HG02885 (cell line): ENCODE measurements at regions not wholly inside any gene's neighbourhood (a gene's known extent, or its start where the extent isn't known, plus 50 kb on each side); places are given as distances from the start of the nearest gene placed in this dataset.

Experiments
- ATAC-seq: cut with Tn5 transposase; IDR thresholded peaks from one replicate; pipeline ENCODE4 v1.9.1; 2021; ENCODE audit warnings: mild to moderate bottlenecking; ENCODE audit not compliant: unreplicated experiment, poor library complexity

DNA sequence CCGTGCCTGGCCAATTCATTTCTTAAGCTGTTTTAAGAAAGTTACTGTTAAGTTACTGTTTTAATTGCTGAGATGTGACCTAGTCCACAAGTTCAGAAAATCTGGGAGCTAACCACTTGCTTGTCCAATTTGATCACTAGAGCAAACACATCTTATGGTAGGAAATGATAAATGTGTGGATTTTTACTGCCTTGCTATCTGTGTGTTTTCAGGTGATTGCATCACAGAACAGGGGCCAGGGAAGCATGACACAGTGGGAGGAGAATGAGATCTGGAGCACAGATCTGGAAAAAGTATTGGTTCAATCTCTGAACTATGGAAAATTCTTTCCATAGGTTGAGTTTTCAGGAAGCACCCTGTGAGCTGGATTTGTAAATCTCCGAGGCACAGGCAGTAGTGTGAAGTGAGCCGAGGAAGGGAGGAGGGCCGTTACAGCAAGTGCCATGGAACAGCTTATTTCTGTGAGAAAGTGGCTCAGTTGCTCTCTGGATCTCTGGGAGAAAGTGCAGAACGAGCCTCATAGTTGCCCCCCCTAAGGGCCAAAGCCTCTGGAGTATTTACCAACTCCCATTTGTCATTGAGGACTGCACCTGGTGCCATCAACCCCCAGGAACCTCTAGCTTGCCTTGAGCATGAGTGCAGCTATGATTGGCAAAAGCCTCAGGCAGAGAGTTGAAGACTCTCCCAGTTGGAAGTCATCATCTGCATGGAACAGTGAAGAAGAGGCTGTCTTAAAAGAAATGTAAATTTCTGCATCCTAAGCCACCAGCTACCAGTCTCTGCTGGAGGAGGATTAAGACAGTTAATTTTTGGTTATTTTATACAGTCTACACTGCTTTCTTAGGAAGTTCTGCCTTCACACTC is 161.8 kb upstream of the CLINT1 start:
- no peak for ATAC-seq

DNA sequence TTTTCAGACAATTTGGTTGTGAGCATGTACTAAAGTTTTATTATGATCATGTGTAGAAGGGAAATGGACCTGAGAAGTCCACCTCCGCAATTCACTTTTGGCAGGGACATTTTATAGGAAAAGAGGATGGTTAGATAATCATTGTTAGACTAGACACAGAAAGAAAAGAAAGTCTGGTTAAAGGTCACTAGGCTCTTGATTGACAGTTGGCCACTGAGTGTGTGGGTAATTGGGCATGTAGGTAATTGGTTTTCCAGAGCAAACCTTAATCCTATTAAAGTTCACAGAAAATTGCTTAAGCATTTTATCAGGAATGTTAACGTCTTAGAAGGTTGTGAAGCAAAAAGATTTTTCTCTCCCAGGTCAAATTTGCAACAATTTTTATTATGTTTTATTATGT is 158.5 kb upstream of the CLINT1 start:
- no peak for ATAC-seq

DNA sequence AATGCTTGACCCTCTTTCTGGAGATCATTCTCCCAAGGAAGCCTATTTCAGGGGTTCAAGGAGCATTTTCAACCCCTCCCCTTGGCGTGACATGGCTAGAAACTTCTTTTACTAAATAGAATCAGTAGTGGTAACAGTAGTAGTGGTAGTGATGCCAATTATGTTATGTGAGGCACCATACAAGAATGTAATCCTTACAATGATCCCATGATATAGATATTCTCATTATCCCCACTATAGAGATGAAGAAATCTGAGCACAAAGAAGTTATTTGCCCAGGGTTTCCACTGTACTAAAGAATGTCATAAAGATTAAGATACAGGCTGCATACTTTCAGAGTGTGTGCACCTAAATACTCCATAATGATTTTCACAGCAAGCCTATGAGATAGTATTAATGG is 155.4 kb upstream of the CLINT1 start:
- ATAC-seq, result no peak

DNA sequence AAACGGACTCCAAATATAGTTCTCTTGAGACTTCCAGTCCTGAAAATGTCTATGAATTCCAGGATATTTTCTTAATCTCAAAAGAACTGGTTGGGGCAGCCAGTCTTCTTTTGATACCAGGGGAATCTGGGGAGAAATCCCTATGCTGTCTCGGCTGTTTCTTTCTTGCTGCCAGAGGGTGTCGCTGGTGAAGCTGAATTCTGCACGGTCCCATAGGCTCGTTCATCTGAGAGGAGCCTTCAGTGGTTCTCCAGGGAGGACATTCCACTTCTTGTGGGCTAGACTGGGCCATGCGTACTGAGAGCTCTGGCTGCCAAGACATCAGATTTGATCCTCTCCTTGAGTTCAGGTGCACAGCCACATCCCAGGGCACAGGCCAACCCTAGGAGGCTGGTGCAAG is 155.0 kb upstream of the CLINT1 start:
- no peak for ATAC-seq

DNA sequence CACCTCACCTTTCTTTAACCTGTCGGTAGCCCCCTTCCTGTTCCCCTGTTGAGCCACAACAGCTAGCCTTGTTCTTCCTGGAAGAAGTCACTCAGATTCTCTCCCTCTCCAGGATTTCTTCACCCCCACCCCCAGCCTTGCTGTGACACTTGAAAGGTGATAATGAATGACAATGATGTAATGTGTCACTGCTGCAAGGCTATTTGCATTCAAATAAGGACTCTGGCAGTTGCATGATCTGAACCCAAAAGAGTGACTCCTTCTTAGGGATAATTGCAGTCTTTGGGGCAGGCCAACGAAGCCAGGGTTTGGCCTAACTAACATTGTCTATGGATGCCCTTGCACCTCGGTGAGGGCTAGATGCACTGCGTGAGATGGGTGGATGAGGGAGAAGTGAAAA is 154.4 kb upstream of the CLINT1 start:
- no peak for ATAC-seq

DNA sequence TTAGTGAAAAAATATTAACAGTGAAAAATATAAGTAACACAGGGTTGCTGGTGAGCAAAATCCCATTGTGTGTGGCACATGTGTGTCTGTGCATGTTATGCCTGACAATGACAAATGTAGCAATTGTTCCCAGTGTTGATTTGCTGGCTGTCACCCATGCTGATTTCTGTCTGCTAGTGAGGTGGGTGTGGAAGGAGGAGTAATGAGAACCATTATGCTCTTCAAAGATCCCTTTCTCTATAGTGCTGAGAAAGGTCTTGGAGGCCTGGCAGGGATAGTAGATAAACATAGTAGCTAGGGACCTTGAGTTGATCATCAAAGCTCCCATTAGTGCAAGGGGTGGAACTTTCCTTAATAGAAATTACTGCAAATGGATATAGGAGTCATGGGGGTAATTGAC is 152.5 kb upstream of the CLINT1 start:
- no peak for ATAC-seq

DNA sequence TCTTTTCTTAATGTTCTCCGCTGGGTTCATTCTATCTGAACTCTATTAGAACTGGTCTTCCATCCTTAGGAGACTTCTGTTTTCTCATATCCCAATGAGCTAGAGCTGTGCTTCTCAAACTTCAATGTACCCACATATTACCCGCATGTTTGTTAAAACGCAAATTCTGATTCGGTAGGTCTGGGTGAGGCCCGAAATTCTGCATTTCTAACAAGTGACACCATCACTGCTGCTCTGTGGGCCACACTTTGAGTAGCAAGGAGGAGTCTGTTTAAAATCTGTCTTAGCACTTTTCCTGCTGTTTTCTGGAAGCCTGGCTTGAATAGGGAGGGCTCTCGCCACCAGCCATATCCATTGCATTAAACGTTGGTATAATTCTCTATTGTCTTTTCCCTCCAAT is 151.9 kb upstream of the CLINT1 start:
- ATAC-seq, result no peak

DNA sequence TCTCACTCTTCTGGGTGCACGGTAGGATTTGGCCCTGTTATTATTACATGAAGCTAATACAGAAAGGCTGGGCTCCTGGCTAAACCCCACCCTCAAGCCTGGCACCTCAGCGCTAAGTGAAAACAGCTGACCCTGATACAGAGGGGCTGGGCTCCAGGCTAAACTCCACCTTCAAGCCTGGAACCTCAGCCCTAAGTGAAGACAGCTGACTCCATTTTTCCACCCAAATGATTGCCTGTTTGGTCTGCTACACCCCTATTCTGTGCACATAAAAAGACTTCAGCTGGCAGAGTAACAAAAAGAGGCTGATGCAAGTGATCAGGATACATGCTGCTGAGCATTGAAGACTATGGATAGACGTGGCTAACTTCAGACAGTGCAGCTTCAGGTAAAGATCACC is 148.4 kb upstream of the CLINT1 start:
- ATAC-seq, result no peak

DNA sequence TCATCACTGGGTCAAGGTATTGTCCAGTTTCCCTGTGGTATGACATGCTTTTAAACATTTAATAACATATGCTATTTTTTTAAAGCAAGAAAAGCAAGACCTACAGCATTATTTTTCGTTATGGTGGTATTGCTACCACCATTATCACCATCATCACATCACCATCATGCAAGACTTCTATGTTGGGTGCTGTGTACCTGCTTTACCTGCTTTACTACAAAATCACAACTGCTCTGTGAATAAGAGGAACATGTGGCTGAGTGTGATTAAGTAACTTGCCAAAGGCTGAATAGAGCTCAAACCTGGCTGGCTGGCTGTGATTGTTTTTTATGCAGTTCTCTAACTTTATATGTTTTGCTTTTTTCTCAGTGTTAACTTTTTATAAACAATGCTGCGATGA is 140.8 kb upstream of the CLINT1 start:
- ATAC-seq, result no peak

DNA sequence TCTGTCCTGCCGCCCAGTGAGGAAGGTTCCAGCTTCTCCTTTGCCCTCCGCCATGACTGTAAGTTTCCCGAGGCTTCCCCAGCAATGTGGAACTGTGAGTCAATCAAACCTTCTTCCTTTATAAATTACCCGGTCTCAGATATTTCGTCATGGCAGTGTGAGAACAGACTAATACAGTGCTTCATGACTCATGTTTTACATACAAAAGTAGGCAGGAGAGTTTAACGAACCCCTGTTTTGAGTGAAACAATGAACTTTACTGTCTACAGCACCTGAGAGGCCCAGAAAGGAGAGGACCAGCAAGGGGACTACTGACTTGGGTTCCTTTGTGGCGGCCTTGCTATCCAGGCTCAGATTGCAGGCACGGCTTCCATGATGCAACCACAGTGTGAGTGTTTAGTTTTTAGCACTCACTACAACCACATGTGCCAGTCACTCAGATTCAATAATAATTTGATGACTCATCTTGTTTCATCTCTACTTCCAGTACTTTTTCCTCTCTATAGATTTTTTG is 139.1 kb upstream of the CLINT1 start:
- ATAC-seq, result no peak

DNA sequence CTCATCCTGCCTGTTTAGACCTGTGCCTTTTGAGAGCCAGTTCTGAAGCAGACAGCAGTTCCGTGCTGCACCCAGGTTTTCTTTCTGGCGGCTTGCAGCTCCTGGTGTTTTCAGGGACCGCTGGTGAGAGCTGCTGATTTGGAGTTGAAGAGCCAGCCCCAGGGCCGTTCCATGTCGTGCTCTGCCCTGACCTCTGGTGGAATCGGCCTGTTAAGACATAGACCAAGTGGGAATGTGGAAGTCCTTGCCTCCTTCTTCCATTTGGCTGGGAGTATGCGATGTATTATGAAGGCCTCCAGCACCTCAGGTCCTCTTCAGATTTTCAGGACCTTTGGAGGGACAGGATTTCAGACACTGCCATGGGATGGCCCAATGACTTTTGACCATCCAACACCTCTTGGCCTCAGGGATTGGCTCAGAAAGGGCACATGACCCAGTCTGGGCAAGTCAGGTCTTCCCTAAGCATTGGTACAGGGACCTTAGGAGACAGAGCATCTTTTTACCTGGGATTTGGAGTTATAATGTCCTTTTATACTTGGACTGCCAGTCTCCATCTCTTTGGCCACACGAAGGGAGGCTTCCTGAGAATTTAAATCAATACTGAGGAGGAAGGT is 136.1 kb upstream of the CLINT1 start:
- ATAC-seq, result peak; percentile 78

DNA sequence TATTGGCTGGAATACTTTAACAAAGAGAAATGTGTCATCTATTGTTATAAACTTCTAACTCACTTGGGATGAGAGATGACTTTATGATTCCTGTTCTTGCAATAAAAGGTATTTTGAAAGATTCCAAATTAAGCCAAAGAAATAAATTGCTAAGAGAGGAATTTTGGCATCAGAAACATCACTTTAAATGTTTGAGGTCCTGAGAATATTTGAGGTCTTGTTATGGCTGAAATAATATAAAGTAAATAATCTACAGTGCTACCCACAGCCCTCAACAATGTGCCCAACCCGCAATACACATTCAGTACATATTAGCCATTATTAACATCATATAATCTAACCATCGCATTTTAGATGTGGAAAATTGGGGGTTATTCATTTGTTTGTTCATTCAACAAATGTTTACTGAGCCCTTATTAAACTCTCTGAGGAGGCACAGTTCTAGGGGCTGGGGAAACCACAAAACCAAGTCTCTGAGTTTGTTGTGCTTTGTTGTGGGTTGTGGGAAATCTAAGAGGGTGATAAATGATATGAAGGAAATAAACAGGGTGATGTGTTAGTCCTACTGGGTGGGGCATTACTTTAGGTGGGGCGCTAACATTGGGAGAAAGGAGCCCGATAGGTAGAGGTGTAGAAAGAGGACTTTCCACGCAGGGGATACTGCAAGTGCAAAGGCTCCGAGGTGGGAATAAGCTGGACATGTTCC is 135.2 kb upstream of the CLINT1 start:
- no peak for ATAC-seq

DNA sequence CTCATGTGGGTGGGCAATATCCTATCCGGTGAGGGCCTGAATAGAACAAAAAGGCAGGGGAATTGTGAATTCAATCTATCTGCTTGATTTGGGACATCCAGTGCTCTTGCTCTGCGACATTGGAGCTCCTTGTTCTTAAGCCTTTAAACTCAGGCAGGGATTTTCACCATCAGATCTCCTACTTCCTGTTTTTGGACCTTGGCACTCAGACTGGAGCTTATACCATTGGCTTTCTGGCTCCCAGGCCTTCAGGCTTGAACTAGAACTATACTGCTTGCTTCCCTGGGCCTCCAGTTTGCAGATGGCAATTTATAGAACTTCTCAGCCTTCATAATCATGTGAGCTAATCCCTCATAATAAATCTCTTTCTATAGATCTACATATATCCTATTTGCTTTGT is 134.3 kb upstream of the CLINT1 start:
- ATAC-seq, result no peak

DNA sequence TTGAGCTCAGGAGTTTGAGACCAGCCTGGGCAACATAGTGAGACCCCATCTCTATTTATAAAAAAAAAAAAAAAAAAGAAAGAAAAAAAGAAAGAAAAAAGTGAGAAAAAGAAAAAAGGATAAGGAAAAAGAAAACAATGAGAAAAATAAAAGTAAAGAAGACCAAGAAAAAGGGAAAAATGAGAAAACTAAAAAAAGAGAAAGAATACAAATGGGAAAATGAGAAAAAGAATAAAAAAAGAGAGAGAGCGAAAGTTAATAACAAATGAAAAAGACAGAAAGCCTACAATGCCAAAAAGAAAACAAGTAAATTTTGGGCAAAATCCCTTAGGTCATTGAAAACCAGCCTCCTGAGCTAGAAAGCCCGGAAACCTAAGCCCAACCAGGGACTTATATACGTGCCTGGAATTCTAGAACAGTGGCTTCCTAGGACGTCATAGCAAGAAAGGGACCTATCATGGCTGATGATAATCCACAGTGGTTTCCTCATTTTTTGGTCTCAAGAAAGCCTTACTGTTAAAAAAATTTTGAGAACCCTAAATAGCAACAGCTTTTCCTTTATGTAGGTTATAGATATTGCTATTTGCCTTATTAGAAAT is 131.7 kb upstream of the CLINT1 start:
- ATAC-seq, result no peak

DNA sequence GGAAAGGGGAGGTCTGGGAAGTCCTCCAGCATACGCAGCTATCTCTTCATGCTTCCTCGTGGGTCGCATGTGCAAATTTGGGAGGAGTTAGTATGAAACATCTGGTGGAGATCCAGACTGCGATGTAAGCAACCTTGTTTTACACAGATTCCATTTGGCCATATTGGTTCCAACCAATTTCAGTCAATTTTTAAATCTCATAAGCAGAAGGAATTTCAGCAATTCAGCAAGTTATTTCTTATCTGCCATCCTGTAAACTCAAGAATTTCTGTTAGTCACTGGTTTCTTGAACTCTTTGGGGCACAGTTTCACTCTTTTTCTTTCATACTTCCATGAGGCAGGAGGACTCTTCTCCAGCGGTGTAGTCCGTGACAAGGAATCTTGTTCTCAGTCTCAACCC is 130.4 kb upstream of the CLINT1 start:
- no peak for ATAC-seq

DNA sequence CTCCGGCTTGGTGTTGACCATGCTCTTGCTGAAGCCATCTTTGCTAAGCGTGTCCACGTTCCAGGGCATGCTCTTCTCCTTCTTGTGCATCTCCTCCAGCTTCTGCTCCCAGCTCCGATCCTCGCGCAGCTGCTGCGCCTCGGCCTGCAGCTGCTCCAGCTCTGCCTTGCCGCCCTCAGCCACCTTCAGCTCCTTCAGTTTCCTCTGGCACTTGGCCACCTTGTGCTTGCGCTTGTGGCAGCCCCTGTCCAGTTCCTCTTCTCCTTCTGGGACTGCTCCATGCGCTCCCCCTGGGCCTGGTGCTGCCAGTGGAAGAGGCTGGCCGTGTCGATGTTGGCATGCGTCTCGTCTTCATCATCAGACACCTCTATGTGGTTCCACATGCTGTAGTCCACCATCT is 128.3 kb upstream of the CLINT1 start:
- no peak for ATAC-seq

DNA sequence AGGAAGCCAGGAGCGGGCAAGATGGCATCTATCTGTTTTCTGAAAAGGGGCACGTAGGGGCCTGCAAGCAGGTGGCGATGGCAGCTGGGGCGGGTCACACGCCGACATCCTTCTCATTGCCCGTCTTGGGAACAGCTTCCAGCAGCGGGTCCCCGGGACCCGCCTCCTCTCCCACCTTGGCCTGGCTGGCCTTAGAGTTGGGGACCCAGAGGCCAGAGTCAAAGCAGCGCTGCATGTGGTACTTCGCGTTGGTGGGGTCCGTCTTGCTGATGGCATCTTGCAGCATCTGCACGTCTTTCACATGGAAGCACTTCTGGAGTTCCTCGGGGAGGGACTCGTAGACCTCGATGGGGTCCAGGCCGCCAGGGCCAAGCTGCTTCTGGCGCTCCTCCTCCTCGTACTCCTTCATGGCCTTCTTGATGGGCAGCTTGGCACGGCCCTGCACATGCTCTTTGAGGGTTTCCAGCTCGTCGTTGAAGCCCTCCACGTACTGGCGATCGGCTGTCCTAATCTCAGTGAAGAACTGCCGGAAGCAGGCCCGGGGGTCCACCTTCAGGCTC is 127.6 kb upstream of the CLINT1 start:
- no peak for ATAC-seq

DNA sequence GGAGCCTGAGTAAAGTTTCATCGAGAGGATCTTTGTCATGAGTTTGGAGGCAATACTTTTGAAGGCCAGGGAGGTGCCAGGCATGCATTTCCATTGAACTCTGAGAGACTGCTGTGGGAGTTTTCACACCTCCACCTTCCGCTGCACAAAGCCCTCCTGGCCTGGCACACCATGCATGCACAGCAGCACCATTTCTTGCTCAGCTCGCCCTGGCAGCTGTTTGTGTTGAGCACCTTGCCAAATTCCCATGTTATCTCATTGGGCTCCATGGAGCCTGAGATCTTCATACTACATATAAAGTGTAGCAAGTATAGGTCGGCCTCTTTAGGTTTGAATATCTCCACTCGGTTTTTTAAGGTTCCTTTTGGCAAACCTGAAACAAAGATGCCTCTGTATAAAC is 125.7 kb upstream of the CLINT1 start:
- no peak for ATAC-seq

DNA sequence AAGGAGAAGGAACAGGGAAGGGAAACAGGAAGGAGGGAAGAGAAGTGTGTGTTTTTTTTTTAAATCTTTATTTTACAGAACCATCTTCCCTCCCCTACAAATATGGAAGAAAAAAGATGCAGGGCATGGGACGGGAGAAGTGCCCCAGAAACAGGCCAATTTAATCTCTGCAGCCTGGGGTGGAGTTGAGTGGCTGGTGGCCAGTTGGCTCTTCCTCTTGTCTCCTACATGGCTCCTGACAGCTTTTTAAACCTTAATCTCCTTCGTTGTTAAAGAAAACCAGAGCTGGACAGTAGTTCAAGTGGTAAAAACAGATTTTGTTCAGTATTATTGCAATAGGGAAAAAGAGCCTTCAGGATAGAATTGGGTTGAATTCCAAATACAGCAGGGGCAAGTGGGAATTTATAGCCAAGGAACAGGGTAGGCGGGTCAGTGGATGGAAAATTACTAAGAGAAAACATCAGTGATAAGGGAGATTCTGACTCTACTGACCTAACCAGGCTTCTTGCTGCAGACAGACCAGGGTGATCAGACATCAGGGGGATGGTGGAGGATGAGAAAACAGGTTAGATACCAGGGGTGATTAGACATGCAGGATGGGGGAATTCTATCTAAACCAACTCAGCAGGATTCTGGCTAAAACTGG is 125.1 kb upstream of the CLINT1 start:
- ATAC-seq, result no peak

DNA sequence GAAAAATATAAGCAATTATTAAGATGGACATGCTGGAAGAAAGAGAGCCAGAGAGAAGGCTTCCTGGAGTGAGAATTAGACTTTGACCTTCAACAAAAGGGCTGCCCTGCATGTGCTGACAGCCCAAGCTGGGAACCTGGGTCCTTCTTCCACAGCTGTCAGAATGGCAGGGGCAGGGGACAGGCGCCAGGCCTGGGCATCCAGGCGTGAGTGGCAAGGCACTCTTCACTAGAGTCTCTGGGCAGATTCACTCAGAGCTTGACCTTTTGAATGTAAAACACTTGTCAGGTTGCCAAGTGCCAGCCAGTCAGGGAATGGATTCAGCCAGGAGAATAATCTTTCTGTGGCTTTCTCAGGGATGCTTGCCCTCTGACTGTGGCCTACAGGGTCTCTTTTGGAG is 119.1 kb upstream of the CLINT1 start:
- ATAC-seq, result no peak
